IMR-90 (cell line): ENCODE measurements at regions not wholly inside any gene's neighbourhood (a gene's known extent, or its start where the extent isn't known, plus 50 kb on each side); places are given as distances from the start of the nearest gene placed in this dataset.

Source experiments
- ATAC-seq: fragments of 200-7000 bp; cut with Tn5 transposase; 2 replicates; pipeline ENCODE4 v1.9.1; 2020; ENCODE audit warnings: low read depth, mild to moderate bottlenecking, moderate library complexity
- BruUV-seq: library from RNA; stranded (reverse); fragments of 400-500 nt; replicated peaks from 2 replicates; lab custom pipeline; 2021; lab: Mats Ljungman, UMichigan
- CTCF ChIA-PET: fragments of 300-600 bp; formaldehyde crosslinking; extraction: SDS; loops from one replicate; lab custom pipeline; 2021; ENCODE audit warnings: antibody characterized with exemption; lab: Yijun Ruan, JAX
- POLR2A ChIA-PET: fragments of 300-600 bp; sonication (Branson Sonifier 250); formaldehyde crosslinking; loops from one replicate; lab custom pipeline; 2022; ENCODE audit warnings: antibody characterized with exemption; ENCODE audit not compliant: unreplicated experiment; lab: Charles Lee
- DNase-seq: peaks from one replicate; pipeline ENCODE4 v3.0.0; 2013
- H2AFZ ChIP-seq: replicated peaks from 2 replicates; pipeline ENCODE3; 2013; ENCODE audit warnings: low read length, mild to moderate bottlenecking; ENCODE audit not compliant: poor library complexity
- H2AK5ac ChIP-seq: 2 replicates; pipeline ENCODE4 v1.6.1; 2013; ENCODE audit warnings: low read depth, low read length, inconsistent platforms
- H2AK9ac ChIP-seq: replicated peaks from 2 replicates; pipeline ENCODE3; 2013; ENCODE audit warnings: mild to moderate bottlenecking, low read depth, low read length, moderate library complexity; ENCODE audit not compliant: poor library complexity
- H2BK120ac ChIP-seq: 2 replicates; pipeline ENCODE4 v1.6.1; 2013; ENCODE audit warnings: low read depth, low read length, inconsistent platforms
- H2BK15ac ChIP-seq: 3 replicates; pipeline ENCODE4 v1.6.1; 2013; ENCODE audit warnings: low read depth, low read length, inconsistent platforms
- H2BK20ac ChIP-seq: 2 replicates; pipeline ENCODE4 v1.6.1; 2013; ENCODE audit warnings: low read depth, mild to moderate bottlenecking, inconsistent platforms, low read length, moderate library complexity
- H2BK5ac ChIP-seq: 2 replicates; pipeline ENCODE4 v1.6.1; 2013; ENCODE audit warnings: mild to moderate bottlenecking, low read depth, low read length, inconsistent platforms; ENCODE audit not compliant: poor library complexity, severe bottlenecking
- H3K14ac ChIP-seq: replicated peaks from 2 replicates; pipeline ENCODE4 v1.6.1; 2013; ENCODE audit warnings: low read depth, low read length, inconsistent platforms
- H3K18ac ChIP-seq: 2 replicates; pipeline ENCODE4 v1.6.1; 2013; ENCODE audit warnings: low read depth, low read length, control low read depth
- H3K23ac ChIP-seq: 2 replicates; pipeline ENCODE4 v1.6.1; 2013; ENCODE audit warnings: low read depth, low read length, inconsistent platforms
- H3K27ac ChIP-seq: 2 replicates; pipeline ENCODE4 v1.5.1; 2013; ENCODE audit warnings: mild to moderate bottlenecking, control low read depth, low read length; ENCODE audit not compliant: insufficient read depth
- H3K27me3 ChIP-seq: 2 replicates; pipeline ENCODE4 v1.6.1; 2013; ENCODE audit warnings: low read length; ENCODE audit not compliant: control insufficient read depth, insufficient read depth
- H3K36me3 ChIP-seq: 2 replicates; pipeline ENCODE4 v1.6.1; 2013; ENCODE audit warnings: low read length, mixed read lengths; ENCODE audit not compliant: control insufficient read depth, insufficient read depth
- H3K4ac ChIP-seq: 2 replicates; pipeline ENCODE4 v1.6.1; 2013; ENCODE audit warnings: low read depth, low read length, inconsistent platforms
- H3K4me1 ChIP-seq: 2 replicates; pipeline ENCODE4 v1.6.1; 2013; ENCODE audit warnings: low read length, mixed read lengths; ENCODE audit not compliant: control insufficient read depth, insufficient read depth
- H3K4me2 ChIP-seq: 2 replicates; pipeline ENCODE4 v1.6.1; 2013; ENCODE audit warnings: low read depth, mild to moderate bottlenecking, control low read depth, low read length, moderate library complexity
- H3K4me3 ChIP-seq: 2 replicates; pipeline ENCODE4 v1.5.1; 2013; ENCODE audit warnings: low read depth, mild to moderate bottlenecking, control low read depth, low read length, moderate library complexity; ENCODE audit not compliant: insufficient read depth
- H3K56ac ChIP-seq: 2 replicates; pipeline ENCODE4 v1.6.1; 2013; ENCODE audit warnings: low read length, inconsistent platforms; ENCODE audit not compliant: insufficient read depth; ENCODE audit errors: extremely low read depth
- H3K79me1 ChIP-seq, 2 experiments: 2 replicates each; pipeline ENCODE4 v1.6.1; 2013; ENCODE audit warnings: low read length in 2 of 2, inconsistent platforms in 1 of 2, low read depth in 1 of 2
- H3K9ac ChIP-seq: 2 replicates; pipeline ENCODE4 v1.6.1; 2013; ENCODE audit warnings: low read depth, low read length, control low read depth
- H3K9me1 ChIP-seq: 2 replicates; pipeline ENCODE4 v1.6.1; 2013; ENCODE audit warnings: low read length, inconsistent platforms; ENCODE audit not compliant: insufficient read depth
- H3K9me3 ChIP-seq: 2 replicates; pipeline ENCODE4 v1.6.1; 2013; ENCODE audit warnings: low read length; ENCODE audit not compliant: control insufficient read depth, insufficient read depth
- H4K20me1 ChIP-seq: 2 replicates; pipeline ENCODE4 v1.6.1; 2013; ENCODE audit warnings: low read length, inconsistent platforms; ENCODE audit not compliant: insufficient read depth
- H4K5ac ChIP-seq: 2 replicates; pipeline ENCODE4 v1.6.1; 2013; ENCODE audit warnings: mild to moderate bottlenecking, low read depth, low read length, control low read depth
- H4K8ac ChIP-seq, 2 experiments: 2 replicates each; pipeline ENCODE4 v1.6.1; 2013; ENCODE audit warnings: low read depth in 2 of 2, low read length in 2 of 2, control low read depth in 1 of 2, inconsistent platforms in 1 of 2
- H4K91ac ChIP-seq: 2 replicates; pipeline ENCODE4 v1.6.1; 2013; ENCODE audit warnings: low read depth, low read length, inconsistent platforms; ENCODE audit not compliant: insufficient read depth
- CTCF ChIP-seq: conservative IDR thresholded peaks from 2 replicates; pipeline ENCODE4 v1.5.1; 2012; ENCODE audit warnings: mild to moderate bottlenecking, low read depth, low read length, improper control_type of control experiment
- MAZ ChIP-seq: IDR thresholded peaks from 2 replicates; pipeline ENCODE4 v1.6.1; 2012; ENCODE audit warnings: low read depth, mild to moderate bottlenecking, low read length, improper control_type of control experiment, moderate library complexity, borderline replicate concordance
- RFX5 ChIP-seq: IDR thresholded peaks from 2 replicates; pipeline ENCODE4 v1.8.0; 2012; ENCODE audit warnings: low read depth, mild to moderate bottlenecking, low read length, moderate library complexity
- WGBS, 2 experiments: methylation state at CpG; one replicate each; pipeline versions ENCODE4 v1.1.5 to v1.1.7; 2013; ENCODE audit warnings: missing lambda C conversion rate in 2 of 2; ENCODE audit not compliant: insufficient read length in 1 of 2; ENCODE audit errors: extremely low coverage in 2 of 2; 5-methylcytosine and 5-hydroxymethylcytosine counted together
- dilution Hi-C: fragments of 300-500 bp; cut with HindIII; formaldehyde crosslinking; loops from one replicate; pipeline ENCODE4 v1.14.3; 2018; ENCODE audit warnings: low sequenced_read_pairs; ENCODE audit not compliant: unreplicated experiment
- in situ Hi-C: fragments of 300-500 bp; cut with MboI; formaldehyde crosslinking; loops from 3 replicates; pipeline ENCODE4 v1.14.3; 2019; ENCODE audit warnings: low sequenced_read_pairs, inconsistent platforms, mixed read lengths
- intact Hi-C: fragments of 100-400 bp; cut with micrococcal nuclease; formaldehyde crosslinking; loops from 2 replicates; pipeline ENCODE4 v1.10.0; 2022
- TF ChIP-seq, protein P1 (sequence below): fragments of 150-350 bp; IDR thresholded peaks from 2 replicates; pipeline ENCODE4 v1.6.1; 2017; ENCODE audit warnings: mild to moderate bottlenecking, antibody characterized with exemption, low read length, low read depth

DNA sequence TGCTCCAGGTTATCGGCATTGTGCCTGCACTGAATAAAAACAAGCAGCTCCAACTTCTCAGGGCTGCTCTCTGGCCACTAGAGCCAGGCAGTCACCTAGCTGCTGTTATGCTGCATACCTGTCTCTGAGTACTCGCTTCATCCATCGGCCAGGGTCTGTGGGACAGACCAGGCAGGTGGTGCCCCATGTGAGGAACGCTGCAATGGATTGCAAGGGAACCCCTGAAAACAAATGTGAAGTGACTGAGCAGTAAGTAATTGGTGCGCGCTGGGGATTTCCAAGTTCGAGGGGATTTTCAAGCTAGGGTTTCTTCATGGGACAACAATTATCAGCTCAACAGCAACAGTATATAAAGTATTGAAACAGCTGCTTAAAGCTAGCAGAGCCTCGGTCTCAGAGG lies 965.3 kb downstream of the AACS start:
- BruUV-seq, result no TSS peak
- no peak overlapping the region for H2BK20ac ChIP-seq
- dilution Hi-C loops (no loop called here), in situ Hi-C loops (no loop called here), intact Hi-C loops (no loop called here)
- no peak overlapping the region for H2BK5ac ChIP-seq
- H4K20me1 ChIP-seq, result no peaks in the 10 kb centered on the region
- H3K14ac ChIP-seq, result no peak overlapping the region
- no peaks in the 10 kb centered on the region for H3K79me1 ChIP-seq
- ChIA-PET CTCF (no interaction called here), POLR2A (no interaction called here)
- H4K5ac ChIP-seq, result no peak overlapping the region
- H3K56ac ChIP-seq, result no peak overlapping the region
- no peak overlapping the region for H4K91ac ChIP-seq
- H3K9me1 ChIP-seq, result no peaks in the 10 kb centered on the region
- no peak overlapping the region for H2AK5ac ChIP-seq
- DNase-seq (no peak), ATAC-seq (no peak)
- no peaks in the 10 kb centered on the region for H3K4me1 ChIP-seq
- no CpG with 5 or more reads among the region's 8 CpGs for WGBS, 2 experiments
- H3K18ac ChIP-seq, result no peak overlapping the region
- H4K8ac ChIP-seq, result no peak overlapping the region
- H2BK15ac ChIP-seq, result no peak overlapping the region
- H3K4me2 ChIP-seq, result no peak overlapping the region
- H3K27me3 ChIP-seq, result no peaks in the 10 kb centered on the region
- no peak overlapping the region for H3K23ac ChIP-seq
- H2BK120ac ChIP-seq, result no peak overlapping the region
- H3K4ac ChIP-seq, result no peak overlapping the region
- H3K4me3 ChIP-seq, result no peak overlapping the region
- H3K9ac ChIP-seq, result no peak overlapping the region
- no peak overlapping the region for H3K27ac ChIP-seq
- H3K9me3 ChIP-seq, result peaks cover 6% of the 10 kb centered on the region; the same call in 1 of the 2 replicates
- no peak overlapping the region for H2AFZ ChIP-seq
- H2AK9ac ChIP-seq, result no peak overlapping the region
- no peaks in the 10 kb centered on the region for H3K36me3 ChIP-seq
- no peak for TF ChIP-seq MAZ
- TF ChIP-seq RFX5, result no peak
- TF ChIP-seq, protein P1, sequence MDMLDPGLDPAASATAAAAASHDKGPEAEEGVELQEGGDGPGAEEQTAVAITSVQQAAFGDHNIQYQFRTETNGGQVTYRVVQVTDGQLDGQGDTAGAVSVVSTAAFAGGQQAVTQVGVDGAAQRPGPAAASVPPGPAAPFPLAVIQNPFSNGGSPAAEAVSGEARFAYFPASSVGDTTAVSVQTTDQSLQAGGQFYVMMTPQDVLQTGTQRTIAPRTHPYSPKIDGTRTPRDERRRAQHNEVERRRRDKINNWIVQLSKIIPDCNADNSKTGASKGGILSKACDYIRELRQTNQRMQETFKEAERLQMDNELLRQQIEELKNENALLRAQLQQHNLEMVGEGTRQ, result no peak
- TF ChIP-seq CTCF, result no peak
